Stimulated activated CD8-positive, alpha-beta memory T cell treated with anti-CD3 and anti-CD28 coated beads, Interleukin-4, amount 100 ng/mL, for 48 hours (primary cell): ENCODE measurements at regions not wholly inside any gene's neighbourhood (a gene's known extent, or its start where the extent isn't known, plus 50 kb on each side); places are given as distances from the start of the nearest gene placed in this dataset.
"Not testable (repeated sequence)": the region's sequence is repeated elsewhere in the genome, so short reads cannot be mapped to it uniquely, and the experiment has no call there.

Source experiments
- DNase-seq: peaks from one replicate; pipeline ENCODE4 v3.0.0-alpha.2; 2020

- no peak for DNase-seq
These were observed 155.8 kb upstream of the HAND2 start for GRCh38 chr4:173685831-173686210.

- DNase-seq = no peak
These were observed 155.3 kb upstream of the HAND2 start for GRCh38 chr4:173685165-173685830.

DNA sequence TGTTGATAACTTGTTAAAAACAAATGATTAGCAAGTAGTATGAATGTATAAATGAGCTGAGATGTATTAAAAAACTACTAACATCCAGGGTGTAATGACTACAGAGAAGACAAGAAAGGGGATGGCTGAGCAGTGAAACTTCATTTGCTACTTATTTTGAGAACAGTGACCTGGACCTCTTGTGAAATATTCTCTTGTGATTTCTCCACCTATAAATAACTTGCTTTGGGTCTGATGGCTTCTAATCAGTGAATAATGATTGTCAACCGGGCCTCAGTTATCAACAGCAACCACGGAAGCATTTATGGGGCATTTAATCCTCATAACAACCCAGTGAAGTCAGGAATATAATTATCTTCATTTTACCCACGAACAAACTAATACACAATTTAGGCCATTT, 154.2 kb upstream of the HAND2 start:
- no peak for DNase-seq

- DNase-seq = no peak
These were observed 152.6 kb upstream of the HAND2 start for GRCh38 chr4:173682609-173683008.

- no peak for DNase-seq
These were observed 150.2 kb upstream of the HAND2 start for GRCh38 chr4:173680278-173680677.

GRCh38 chr4:173675446-173675845, 145.4 kb upstream of the HAND2 start:
- DNase-seq = no peak

DNA sequence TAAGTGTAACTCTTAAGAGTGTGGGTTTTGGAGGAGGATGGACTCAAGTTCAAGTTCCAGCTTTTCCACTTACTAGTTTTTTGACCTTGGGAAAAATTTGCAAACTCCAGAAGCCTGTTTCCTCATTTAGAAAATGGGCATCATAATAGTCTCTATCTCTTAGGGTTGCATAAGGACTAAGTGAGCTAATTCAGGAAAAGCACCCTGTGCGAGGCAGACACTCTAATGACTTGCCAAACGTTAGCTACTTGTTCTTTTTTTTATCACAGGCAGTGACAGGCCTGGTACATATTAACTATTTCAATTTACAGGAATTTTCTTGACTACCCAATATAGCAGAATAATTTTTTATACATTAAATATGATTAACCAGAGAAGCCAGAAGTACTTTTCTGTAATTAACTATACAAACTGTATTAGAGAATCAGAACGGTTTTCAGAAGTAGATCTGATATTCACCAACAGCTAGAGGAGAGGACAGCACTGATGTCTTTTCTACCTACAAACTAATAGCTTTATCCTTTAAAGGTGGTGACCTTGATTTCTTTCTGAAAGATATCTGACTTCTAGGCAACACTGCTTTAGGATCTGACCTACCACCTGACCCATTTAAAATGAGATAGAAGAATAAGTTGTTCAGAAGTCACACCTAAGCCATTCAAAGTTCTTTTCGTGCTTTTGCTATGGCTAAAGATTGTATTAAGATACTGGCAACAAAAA, 139.6 kb upstream of the HAND2 start:
- no peak for DNase-seq

GRCh38 chr4:173661001-173661400, 131.0 kb upstream of the HAND2 start:
- no peak for DNase-seq

- DNase-seq = no peak
These were observed 126.9 kb upstream of the HAND2 start for GRCh38 chr4:173656898-173657297.

DNA sequence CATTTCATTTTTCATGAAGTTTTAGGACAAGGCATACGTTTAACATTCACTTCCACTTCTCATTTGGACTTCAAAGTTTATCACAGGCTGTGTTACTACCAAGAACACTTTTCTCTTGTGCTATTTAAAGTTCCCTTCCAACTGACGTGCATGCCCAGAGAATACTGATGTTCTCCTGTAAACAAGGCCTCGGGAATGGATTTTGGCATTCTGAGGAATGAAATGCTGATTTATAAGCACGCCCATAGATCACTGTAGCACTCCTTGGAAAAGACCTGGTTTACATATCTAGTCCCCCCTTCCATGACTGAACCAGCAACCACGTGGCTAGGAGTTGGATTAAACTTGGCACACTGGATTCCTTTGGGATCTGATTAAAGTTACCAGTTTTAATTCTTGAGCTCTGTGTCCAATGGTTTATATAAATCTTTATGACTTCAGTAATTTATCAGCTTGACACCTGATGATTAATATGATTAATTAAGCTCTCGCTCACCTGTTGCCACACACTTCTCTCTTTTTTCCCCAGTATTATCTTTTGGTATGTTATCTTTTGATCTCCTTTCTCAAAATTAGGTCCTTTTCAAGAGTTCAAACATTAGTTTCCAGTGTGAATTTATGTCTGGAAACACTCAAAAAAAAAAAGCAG, 122.4 kb upstream of the HAND2 start:
- no peak for DNase-seq

GRCh38 chr4:173651651-173652282, 121.7 kb upstream of the HAND2 start:
- DNase-seq = no peak

GRCh38 chr4:173647902-173648301, 117.9 kb upstream of the HAND2 start:
- no peak for DNase-seq

DNA sequence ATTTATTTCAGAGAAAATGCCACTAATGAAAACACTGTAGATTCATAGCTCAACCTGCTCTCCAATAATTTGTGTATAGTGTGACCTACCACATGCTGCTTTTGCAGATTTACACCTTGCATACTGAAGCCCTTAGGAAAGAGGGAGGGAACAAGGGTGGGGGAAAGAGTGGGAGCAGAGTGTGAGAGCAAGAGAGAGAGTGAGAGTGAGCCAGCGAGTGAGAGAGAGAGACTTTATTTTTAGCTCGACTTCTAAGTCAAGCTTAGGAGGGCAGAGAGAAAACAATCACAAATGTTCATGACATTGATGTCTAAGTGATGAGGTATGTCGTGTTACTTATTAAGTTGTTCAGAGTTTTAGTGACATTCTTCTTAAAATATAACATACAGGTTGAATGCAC, 112.5 kb upstream of the HAND2 start:
- no peak for DNase-seq

GRCh38 chr4:173635395-173635794, 105.4 kb upstream of the HAND2 start:
- DNase-seq = no peak

- DNase-seq = no peak
These were observed 96.2 kb upstream of the HAND2 start for GRCh38 chr4:173626277-173626676.

DNA sequence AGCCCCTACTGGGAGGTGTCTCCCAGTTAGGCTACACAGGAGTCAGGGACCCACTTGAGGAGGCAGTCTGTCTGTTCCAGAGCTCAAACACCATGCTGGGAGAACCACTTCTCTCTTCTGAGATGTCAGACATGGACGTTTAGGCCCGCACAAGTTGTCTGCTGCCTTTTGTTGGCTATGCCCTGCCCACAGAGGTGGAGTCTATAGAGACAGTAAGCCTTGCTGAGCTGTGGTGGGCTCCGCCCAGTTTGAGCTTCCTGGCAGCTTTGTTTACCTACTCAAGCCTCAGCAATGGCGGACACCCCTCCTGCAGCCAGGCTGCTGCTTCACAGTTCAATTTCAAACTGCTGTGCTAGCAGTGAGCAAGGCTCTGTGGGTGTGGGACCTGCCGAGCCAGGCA, 88.6 kb upstream of the HAND2 start:
- not testable (repeated sequence) for DNase-seq

GRCh38 chr4:173609158-173609557, 79.1 kb upstream of the HAND2 start:
- DNase-seq = no peak

GRCh38 chr4:173608632-173609031, 78.6 kb upstream of the HAND2 start:
- not testable (repeated sequence) for DNase-seq

GRCh38 chr4:173591760-173592159, 61.7 kb upstream of the HAND2 start:
- DNase-seq = no peak

DNA sequence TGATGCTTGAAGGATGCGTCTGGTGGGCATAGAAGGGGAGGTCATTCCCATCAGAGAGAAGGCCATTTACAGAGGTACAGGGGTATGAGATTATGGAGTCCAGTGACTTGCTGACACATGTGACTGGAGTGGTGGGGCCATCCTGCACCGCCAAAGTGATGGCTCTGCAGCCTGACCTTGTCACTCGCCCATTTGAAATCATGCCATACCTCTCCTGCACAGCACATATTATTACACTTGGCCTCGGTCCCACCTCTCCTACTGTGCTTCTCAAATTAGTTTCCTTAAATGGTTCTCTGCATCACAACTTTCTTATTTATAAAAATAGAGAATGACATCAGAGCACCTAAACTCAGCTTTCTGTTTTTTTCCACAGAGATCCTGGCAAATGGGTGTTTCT, 60.7 kb upstream of the HAND2 start:
- DNase-seq = no peak

DNA sequence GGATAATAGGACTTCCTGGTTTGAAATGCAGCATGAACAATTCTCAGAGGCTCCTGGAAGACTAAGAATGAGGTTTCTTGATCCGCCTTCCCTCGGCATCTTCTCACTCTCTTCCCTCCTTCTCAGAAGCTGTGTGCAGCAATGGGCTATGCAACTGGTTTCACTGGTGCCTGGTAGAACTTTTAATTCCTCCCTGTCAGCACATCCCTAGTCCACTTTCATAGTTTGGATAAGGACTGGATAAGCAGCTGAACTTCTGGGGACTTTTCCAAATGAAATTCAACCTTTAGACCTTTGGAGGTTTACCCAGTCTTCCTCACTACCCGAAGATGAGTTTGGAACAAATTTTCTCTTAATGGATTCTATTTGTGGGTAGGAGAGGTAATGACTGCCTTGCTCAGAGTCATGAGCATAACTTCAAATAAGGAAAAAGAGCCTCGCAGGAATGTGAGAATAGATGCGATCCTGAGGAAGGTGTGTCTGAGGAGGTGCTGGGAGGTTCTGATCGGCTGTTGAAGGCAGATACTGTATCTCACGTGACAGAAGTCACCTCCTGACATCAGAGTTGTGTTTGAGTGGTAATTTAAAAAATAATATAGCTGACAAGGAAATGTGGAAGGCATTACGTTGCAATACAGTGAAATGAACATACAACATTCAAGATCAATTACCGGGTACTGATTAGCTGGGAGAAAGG, 56.0 kb upstream of the HAND2 start:
- DNase-seq = no peak

- no peak for DNase-seq
These were observed 54.5 kb upstream of the HAND2 start for GRCh38 chr4:173584506-173584905.
